RCC 7860 (cell line): ENCODE measurements at regions not wholly inside any gene's neighbourhood (a gene's known extent, or its start where the extent isn't known, plus 50 kb on each side); places are given as distances from the start of the nearest gene placed in this dataset.

Experiments
- DNase-seq: peaks from one replicate; pipeline ENCODE4 v3.0.0-alpha.2; 2015; ENCODE audit warnings: low spot score
- FAIRE-seq: peaks from 2 replicates; lab custom pipeline; 2012; peaks lifted over from hg19 to GRCh38; lab: Jason Lieb, UNC

GRCh38 chr6:15996030-15996429, 132.9 kb upstream of the MYLIP start:
- no peak for FAIRE-seq

GRCh38 chr6:15995493-15995892, 133.4 kb upstream of the MYLIP start:
- no peak for FAIRE-seq
- DNase-seq, result no peak

More at GRCh38 chr6:15996030-15996429, 132.9 kb upstream of the MYLIP start:
- no peak for DNase-seq

GRCh38 chr6:15994814-15995459, 133.9 kb upstream of the MYLIP start:
- DNase-seq (no peak), FAIRE-seq (no peak)

GRCh38 chr6:15993716-15994228, 135.1 kb upstream of the MYLIP start:
- FAIRE-seq, result no peak

GRCh38 chr6:15990179-15990578, 138.7 kb upstream of the MYLIP start:
- DNase-seq (no peak), FAIRE-seq (no peak)

More at GRCh38 chr6:15993716-15994228, 135.1 kb upstream of the MYLIP start:
- no peak for DNase-seq

GRCh38 chr6:15989397-15989796, 139.5 kb upstream of the MYLIP start:
- DNase-seq (no peak), FAIRE-seq (no peak)

GRCh38 chr6:15987569-15987968, 141.3 kb upstream of the MYLIP start:
- DNase-seq (no peak), FAIRE-seq (no peak)

GRCh38 chr6:15986027-15986629, 142.8 kb upstream of the MYLIP start:
- FAIRE-seq (no peak), DNase-seq (no peak)

- no peak for DNase-seq
- no peak for FAIRE-seq
Measured at GRCh38 chr6:15985379-15985959, 143.4 kb upstream of the MYLIP start.

GRCh38 chr6:15981956-15982355, 146.9 kb upstream of the MYLIP start:
- FAIRE-seq (no peak), DNase-seq (no peak)

- FAIRE-seq (no peak), DNase-seq (no peak)
Measured at GRCh38 chr6:15980801-15981200, 148.1 kb upstream of the MYLIP start.

- DNase-seq, result no peak
- no peak for FAIRE-seq
Measured at GRCh38 chr6:15978426-15978825, 150.5 kb upstream of the MYLIP start.

GRCh38 chr6:15977050-15977449, 151.8 kb upstream of the MYLIP start:
- no peak for FAIRE-seq
- DNase-seq, result no peak

- DNase-seq, result no peak
- FAIRE-seq, result no peak
Measured at GRCh38 chr6:15974817-15975216, 154.1 kb upstream of the MYLIP start.

- DNase-seq, result no peak
- FAIRE-seq, result no peak
Measured at GRCh38 chr6:15970517-15970916, 158.4 kb upstream of the MYLIP start.

GRCh38 chr6:15969236-15969778, 159.6 kb upstream of the MYLIP start:
- DNase-seq (no peak), FAIRE-seq (no peak)

- DNase-seq, result no peak
- FAIRE-seq, result no peak
Measured at GRCh38 chr6:15968519-15968918, 160.4 kb upstream of the MYLIP start.

- FAIRE-seq, result no peak
Measured at GRCh38 chr6:15966000-15966520, 162.8 kb upstream of the MYLIP start.

GRCh38 chr6:15962449-15962764, 166.5 kb upstream of the MYLIP start:
- FAIRE-seq, result no peak
- DNase-seq, result peak; percentile 22

More at GRCh38 chr6:15966000-15966520, 162.8 kb upstream of the MYLIP start:
- DNase-seq, result no peak

GRCh38 chr6:15961635-15962448, 167.0 kb upstream of the MYLIP start:
- no peak for DNase-seq

More at GRCh38 chr6:15961635-15962448, 167.0 kb upstream of the MYLIP start:
- no peak for FAIRE-seq
